Left lobe of liver (tissue), 2 donors: ENCODE measurements at regions not wholly inside any gene's neighbourhood (a gene's known extent, or its start where the extent isn't known, plus 50 kb on each side); places are given as distances from the start of the nearest gene placed in this dataset.
A peak's percentile ranks its signal among the peaks of the same experiment; 100 is the strongest.

Experiments
- ATAC-seq: fragments of 200-7000 bp; cut with Tn5 transposase; one replicate; pipeline ENCODE4 v1.9.1; 2020; ENCODE audit warnings: mild to moderate bottlenecking, moderate library complexity
- DNase-seq: peaks from one replicate; pipeline ENCODE4 v3.0.0-alpha.2; 2020; ENCODE audit warnings: low spot score
- donor health status: DM: no; HTN: no; CAD: no; lungs with moderate emphysema.
- donor health status: DM: no; HTN: yes; CAD: no.

- ATAC-seq (peak; percentile 74), DNase-seq (no peak)
Observed at GRCh38 chr12:15033029-15033428, 60.2 kb downstream of the PDE6H start.

- ATAC-seq (no peak), DNase-seq (no peak)
Observed at GRCh38 chr12:15033641-15034040, 60.8 kb downstream of the PDE6H start.

GRCh38 chr12:15035185-15035584, 62.3 kb downstream of the PDE6H start:
- DNase-seq (no peak), ATAC-seq (no peak)

GRCh38 chr12:15037091-15037687, 64.3 kb downstream of the PDE6H start:
- ATAC-seq = no peak
- DNase-seq = no peak

- no peak for ATAC-seq
Observed at GRCh38 chr12:15038137-15038536, 65.3 kb downstream of the PDE6H start.

GRCh38 chr12:15044471-15044870, 71.6 kb downstream of the PDE6H start:
- no peak for ATAC-seq

More at GRCh38 chr12:15038137-15038536, 65.3 kb downstream of the PDE6H start:
- no peak for DNase-seq

GRCh38 chr12:15045451-15045850, 72.6 kb downstream of the PDE6H start:
- DNase-seq (no peak), ATAC-seq (peak; percentile 29)

More at GRCh38 chr12:15044471-15044870, 71.6 kb downstream of the PDE6H start:
- DNase-seq = no peak

GRCh38 chr12:15047611-15048010, 74.8 kb downstream of the PDE6H start:
- ATAC-seq (no peak), DNase-seq (no peak)

GRCh38 chr12:15049461-15050153, 76.8 kb downstream of the PDE6H start:
- ATAC-seq = peak; percentile 58
- DNase-seq = no peak

- peak; percentile 43 for ATAC-seq
- no peak for DNase-seq
Observed at GRCh38 chr12:15050659-15051058, 77.8 kb downstream of the PDE6H start.

- ATAC-seq (no peak), DNase-seq (no peak)
Observed at GRCh38 chr12:15052691-15053090, 79.8 kb downstream of the PDE6H start.

GRCh38 chr12:15056218-15056617, 83.4 kb downstream of the PDE6H start:
- DNase-seq (no peak), ATAC-seq (peak; percentile 52)
